ENCODE measurements at regions not wholly inside any gene's neighbourhood (a gene's known extent, or its start where the extent isn't known, plus 50 kb on each side); places are given as distances from the start of the nearest gene placed in this dataset.

GRCh38 chr6:39992861-39993622 is 58.8 kb upstream of the MOCS1 start:
- no peaks in the 10 kb centered on the region for H3K36me3 Mint-ChIP-seq (ENCODE audit: low read depth, unreplicated experiment)
- no peaks in the 10 kb centered on the region for H3K9me3 Mint-ChIP-seq (ENCODE audit: unreplicated experiment)
- TF ChIP-seq CTCF (IDR thresholded peaks at IDR 0.05; ENCODE audit: unreplicated experiment): no peak
- no peak for DNase-seq (ENCODE audit: low spot score)
- no peak overlapping the region for H3K27ac Mint-ChIP-seq (ENCODE audit: unreplicated experiment)
- H3K4me1 Mint-ChIP-seq (ENCODE audit: unreplicated experiment): no peaks in the 10 kb centered on the region
- peaks cover 3% of the 10 kb centered on the region for H3K27me3 Mint-ChIP-seq (ENCODE audit: unreplicated experiment)
- no peak overlapping the region for H3K4me3 Mint-ChIP-seq (ENCODE audit: unreplicated experiment)
